LNCaP clone FGC (cell line): ENCODE measurements at regions not wholly inside any gene's neighbourhood (a gene's known extent, or its start where the extent isn't known, plus 50 kb on each side); places are given as distances from the start of the nearest gene placed in this dataset.

Experiments
- DNase-seq: peaks from one replicate; pipeline ENCODE4 v3.0.0-alpha.2; 2011; ENCODE audit warnings: low read depth
- H3K4me3 ChIP-seq: 2 replicates; pipeline ENCODE4 v1.5.1; 2011; ENCODE audit warnings: mild to moderate bottlenecking, low read depth, low read length, control low read depth
- CTCF ChIP-seq: IDR thresholded peaks from 2 replicates; pipeline ENCODE4 v1.5.1; 2012; ENCODE audit warnings: mild to moderate bottlenecking; ENCODE audit not compliant: control insufficient read depth, insufficient read depth; ENCODE audit errors: extremely low read depth

DNA sequence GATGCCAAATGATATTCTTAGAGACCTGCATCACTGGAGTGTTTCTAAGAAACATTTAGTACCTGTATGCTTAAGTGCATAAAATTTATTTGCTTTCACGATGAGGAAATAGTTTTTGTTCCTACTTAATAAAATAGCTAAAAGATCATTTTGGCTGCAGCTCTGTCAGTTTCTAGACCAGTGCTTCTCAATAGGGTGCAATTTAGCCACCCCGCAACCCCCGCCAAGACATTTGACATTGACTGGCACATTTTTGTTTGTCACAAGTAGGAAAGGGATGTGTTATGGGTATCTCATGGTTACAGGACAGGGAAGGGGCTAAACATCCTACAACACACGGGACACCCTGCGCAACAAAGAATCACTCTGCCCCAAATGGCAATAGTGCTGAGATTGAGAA, 335.7 kb upstream of the HSF2 start:
- no peak for DNase-seq
- no peak overlapping the region for H3K4me3 ChIP-seq
- TF ChIP-seq CTCF: no peak

GRCh38 chr6:122066200-122066599, 333.3 kb upstream of the HSF2 start:
- no peak for DNase-seq
- H3K4me3 ChIP-seq: no peak overlapping the region
- no peak for TF ChIP-seq CTCF

DNA sequence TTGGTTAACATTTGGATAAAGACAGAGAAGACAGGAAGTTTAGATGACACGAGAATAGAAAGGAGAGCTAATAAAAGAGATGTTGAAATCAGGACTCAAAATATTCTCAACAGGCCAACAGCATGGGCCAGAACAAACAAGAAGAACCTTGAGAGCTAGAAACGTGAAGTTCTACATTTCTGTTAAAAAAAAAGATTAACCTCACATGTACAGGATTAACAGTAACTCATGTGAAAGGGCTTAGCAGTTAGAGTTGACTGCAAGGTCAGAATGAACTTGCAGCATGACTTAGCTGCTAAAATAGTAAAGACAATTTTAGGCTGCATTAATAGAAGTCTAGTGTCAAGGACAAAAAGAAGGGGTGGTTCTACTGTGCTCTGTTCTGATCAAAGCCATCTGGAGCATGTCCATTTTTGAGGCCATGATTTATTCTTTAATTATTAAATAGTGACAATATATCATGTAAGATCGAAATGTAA, 331.1 kb upstream of the HSF2 start:
- no peak for DNase-seq

GRCh38 chr6:122069932-122070331, 329.5 kb upstream of the HSF2 start:
- no peak for DNase-seq
- no peak for TF ChIP-seq CTCF
- no peak overlapping the region for H3K4me3 ChIP-seq

More for the DNA sequence above, 331.1 kb upstream of the HSF2 start:
- H3K4me3 ChIP-seq: no peak overlapping the region
- TF ChIP-seq CTCF: no peak

GRCh38 chr6:122072014-122072647, 327.3 kb upstream of the HSF2 start:
- DNase-seq: no peak
- H3K4me3 ChIP-seq: no peak overlapping the region
- TF ChIP-seq CTCF: no peak

- TF ChIP-seq CTCF: no peak
- no peak for DNase-seq
- H3K4me3 ChIP-seq: no peak overlapping the region
These were observed 324.2 kb upstream of the HSF2 start for GRCh38 chr6:122075084-122075838.
